Vagina (tissue), 2 donors: ENCODE measurements at regions not wholly inside any gene's neighbourhood (a gene's known extent, or its start where the extent isn't known, plus 50 kb on each side); places are given as distances from the start of the nearest gene placed in this dataset.

ENCODE experiments used
- CTCF ChIP-seq, 3 experiments: fragments of 450-650 bp in 2 of 3; fragments of 200-600 bp in 1 of 3; sonication (generic) in 1 of 3; IDR thresholded peaks; one replicate each; pipeline ENCODE4 v1.5.1; 2017 to 2019; ENCODE audit warnings: antibody characterized with exemption in 3 of 3, mild to moderate bottlenecking in 2 of 3, moderate library complexity in 2 of 3
- POLR2A ChIP-seq, 2 donors: fragments of 450-650 bp; IDR thresholded peaks; one replicate each; pipeline ENCODE4 v1.6.1; 2017; ENCODE audit warnings: antibody characterized with exemption in 2 of 2, mild to moderate bottlenecking in 2 of 2, moderate library complexity in 2 of 2

DNA sequence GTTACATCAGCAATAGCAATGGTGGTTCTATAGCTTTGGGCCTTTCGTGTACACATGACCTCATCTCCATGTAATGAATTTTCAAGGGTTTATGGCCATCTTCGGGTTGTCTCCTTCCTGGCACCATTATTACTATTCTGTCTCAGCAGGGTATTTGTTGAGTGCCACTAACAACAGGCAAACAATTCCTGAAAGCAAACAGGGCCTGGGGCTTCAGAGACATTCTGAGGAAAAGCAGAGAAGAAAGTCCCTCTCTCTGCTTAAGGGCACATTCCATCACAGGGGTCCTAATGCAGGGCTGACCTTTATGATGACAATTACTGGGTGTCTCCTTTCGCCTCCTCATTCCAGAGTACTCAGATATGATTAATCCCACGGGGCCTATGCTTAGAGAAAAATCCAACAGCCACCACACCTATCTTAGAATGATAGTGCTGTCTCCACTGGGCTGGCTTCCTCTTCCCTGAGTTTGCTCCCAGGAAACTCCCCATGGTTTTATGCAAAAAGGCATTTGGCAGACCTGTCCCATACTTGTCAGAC is 540.2 kb upstream of the ZNF462 start:
- TF ChIP-seq CTCF (IDR thresholded peaks at IDR 0.05) = no peak
- TF ChIP-seq POLR2A (IDR thresholded peaks at IDR 0.05) = no peak
